Lung (tissue), 11 donors: ENCODE measurements at regions not wholly inside any gene's neighbourhood (a gene's known extent, or its start where the extent isn't known, plus 50 kb on each side); places are given as distances from the start of the nearest gene placed in this dataset.

ENCODE experiments used
- ATAC-seq: fragments of 200-7000 bp; cut with Tn5 transposase; one replicate; pipeline ENCODE4 v1.9.1; 2020; ENCODE audit warnings: moderate number of reproducible peaks; ENCODE audit not compliant: insufficient read depth, low FRiP score
- DNase-seq, 3 donors: peaks; one replicate each; pipeline ENCODE4 v3.0.0-alpha.2; 2013 to 2017
- H3K27ac ChIP-seq, 2 donors: one replicate each; pipeline ENCODE4 v1.5.1; 2013; ENCODE audit warnings: mild to moderate bottlenecking in 2 of 2, moderate library complexity in 2 of 2, control low read depth in 1 of 2, inconsistent platforms in 1 of 2, low read depth in 1 of 2, low read length in 1 of 2
- H3K27me3 ChIP-seq, 3 donors: one replicate each; pipeline ENCODE4 v1.5.1; 2013; ENCODE audit warnings: low read length in 2 of 3; ENCODE audit not compliant: control insufficient read depth in 3 of 3, insufficient read depth in 3 of 3
- H3K36me3 ChIP-seq, 4 donors: one replicate each; pipeline ENCODE4 v1.5.1; 2013; ENCODE audit warnings: low read length in 4 of 4, mild to moderate bottlenecking in 1 of 4, moderate library complexity in 1 of 4; ENCODE audit not compliant: control insufficient read depth in 4 of 4, insufficient read depth in 4 of 4
- H3K4me1 ChIP-seq, 5 donors: one replicate each; pipeline ENCODE4 v1.5.1; 2013; ENCODE audit warnings: low read length in 5 of 5, mild to moderate bottlenecking in 2 of 5, moderate library complexity in 1 of 5; ENCODE audit not compliant: control insufficient read depth in 5 of 5, insufficient read depth in 5 of 5
- H3K4me3 ChIP-seq: one replicate; pipeline ENCODE4 v1.5.1; 2013; ENCODE audit warnings: mild to moderate bottlenecking, control low read depth, moderate library complexity
- H3K9ac ChIP-seq, 2 donors: one replicate each; pipeline ENCODE4 v1.5.1; 2013; ENCODE audit warnings: low read length in 2 of 2, control low read depth in 1 of 2; ENCODE audit not compliant: insufficient read depth in 1 of 2
- H3K9me3 ChIP-seq, 4 donors: one replicate each; pipeline ENCODE4 v1.5.1; 2013; ENCODE audit warnings: low read length in 3 of 4, mild to moderate bottlenecking in 1 of 4, moderate library complexity in 1 of 4; ENCODE audit not compliant: control insufficient read depth in 4 of 4, insufficient read depth in 3 of 4
- WGBS, 2 donors: extraction: QIAGEN DNeasy Blood & Tissue Kit; methylation state at CpG; one replicate each; pipeline ENCODE4 v1.1.7; 2013; 5-methylcytosine and 5-hydroxymethylcytosine counted together
- TF ChIP-seq, protein P1 (sequence below): IDR thresholded peaks from 2 replicates; pipeline ENCODE4 v1.5.1; 2012; ENCODE audit warnings: mild to moderate bottlenecking; ENCODE audit errors: control extremely low read depth, extremely low read depth
- donor health status: control.
- donor health status: control.
- donor health status: Bipolar disorder and iron deficiency.
- donor health status: healthy.
- donor health status: DM: yes; HTN: yes; CAD: no.

DNA sequence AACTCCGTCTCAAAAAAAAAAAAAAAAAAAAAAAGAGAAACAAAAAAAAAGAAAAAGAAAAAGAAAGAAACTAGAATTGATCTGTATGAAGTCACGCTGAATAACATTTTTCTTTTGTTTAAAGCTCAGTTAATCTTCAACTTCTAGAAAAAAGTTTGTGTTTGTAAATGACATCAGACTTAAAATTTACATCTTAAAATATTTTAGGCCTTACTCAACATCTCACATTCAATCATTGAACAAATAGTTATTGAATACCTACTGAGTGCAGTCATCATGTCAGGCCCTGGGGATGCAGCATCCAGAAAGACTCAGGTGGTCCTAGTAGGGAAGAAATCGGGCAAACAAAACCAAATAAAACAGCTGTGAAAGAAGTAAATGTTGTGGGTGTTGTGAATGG, 292.3 kb upstream of the FANCL start:
- no peaks in the 10 kb centered on the region for H3K9me3 ChIP-seq
- TF ChIP-seq, protein P1, sequence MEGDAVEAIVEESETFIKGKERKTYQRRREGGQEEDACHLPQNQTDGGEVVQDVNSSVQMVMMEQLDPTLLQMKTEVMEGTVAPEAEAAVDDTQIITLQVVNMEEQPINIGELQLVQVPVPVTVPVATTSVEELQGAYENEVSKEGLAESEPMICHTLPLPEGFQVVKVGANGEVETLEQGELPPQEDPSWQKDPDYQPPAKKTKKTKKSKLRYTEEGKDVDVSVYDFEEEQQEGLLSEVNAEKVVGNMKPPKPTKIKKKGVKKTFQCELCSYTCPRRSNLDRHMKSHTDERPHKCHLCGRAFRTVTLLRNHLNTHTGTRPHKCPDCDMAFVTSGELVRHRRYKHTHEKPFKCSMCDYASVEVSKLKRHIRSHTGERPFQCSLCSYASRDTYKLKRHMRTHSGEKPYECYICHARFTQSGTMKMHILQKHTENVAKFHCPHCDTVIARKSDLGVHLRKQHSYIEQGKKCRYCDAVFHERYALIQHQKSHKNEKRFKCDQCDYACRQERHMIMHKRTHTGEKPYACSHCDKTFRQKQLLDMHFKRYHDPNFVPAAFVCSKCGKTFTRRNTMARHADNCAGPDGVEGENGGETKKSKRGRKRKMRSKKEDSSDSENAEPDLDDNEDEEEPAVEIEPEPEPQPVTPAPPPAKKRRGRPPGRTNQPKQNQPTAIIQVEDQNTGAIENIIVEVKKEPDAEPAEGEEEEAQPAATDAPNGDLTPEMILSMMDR = no peak
- DNase-seq = no peak

DNA sequence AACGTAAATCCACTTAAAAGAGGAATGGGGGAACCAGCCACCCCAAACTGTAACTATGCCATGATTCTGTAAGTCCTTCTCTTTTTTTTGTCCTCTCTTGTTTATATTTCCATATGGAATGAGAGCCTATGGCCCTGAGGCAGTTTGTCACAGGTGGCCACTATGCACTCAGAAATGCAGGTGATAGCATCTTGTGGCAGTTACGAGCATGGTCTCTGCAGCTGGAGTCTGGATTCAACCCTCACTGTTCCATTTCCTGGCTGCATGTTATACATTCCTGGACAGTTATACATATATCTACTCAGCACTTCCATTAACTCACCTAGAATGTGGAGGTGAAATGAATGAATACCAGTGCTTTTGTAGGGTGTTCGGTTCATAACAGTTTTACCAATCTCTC, 291.5 kb upstream of the FANCL start:
- no peaks in the 10 kb centered on the region for H3K36me3 ChIP-seq
- no peak overlapping the region for H3K4me3 ChIP-seq
- ATAC-seq (no peak), DNase-seq (no peak)
- no peak overlapping the region for H3K27ac ChIP-seq
- TF ChIP-seq, protein P1 = no peak
- no peaks in the 10 kb centered on the region for H3K27me3 ChIP-seq
- H3K9me3 ChIP-seq = no peaks in the 10 kb centered on the region
- peaks cover 0 to 3% (median 0%) of the 10 kb centered on the region in 5 donors for H3K4me1 ChIP-seq
- H3K9ac ChIP-seq = no peak overlapping the region
- 93 to 94% methylated on average over 3 of the region's 3 CpGs for WGBS, 2 donors

More for the DNA sequence above, 292.3 kb upstream of the FANCL start:
- Histone ChIP-seq H3K4me1 (peaks cover 0 to 3% (median 0%) of the 10 kb centered on the region in 5 donors), H3K4me3 (no peak overlapping the region), H3K9ac (no peak overlapping the region), H3K27ac (no peak overlapping the region), H3K36me3 (no peaks in the 10 kb centered on the region), H3K27me3 (no peaks in the 10 kb centered on the region)
- ATAC-seq = no peak
- WGBS, 2 donors = 91 to 95% methylated on average over 3 of the region's 3 CpGs

DNA sequence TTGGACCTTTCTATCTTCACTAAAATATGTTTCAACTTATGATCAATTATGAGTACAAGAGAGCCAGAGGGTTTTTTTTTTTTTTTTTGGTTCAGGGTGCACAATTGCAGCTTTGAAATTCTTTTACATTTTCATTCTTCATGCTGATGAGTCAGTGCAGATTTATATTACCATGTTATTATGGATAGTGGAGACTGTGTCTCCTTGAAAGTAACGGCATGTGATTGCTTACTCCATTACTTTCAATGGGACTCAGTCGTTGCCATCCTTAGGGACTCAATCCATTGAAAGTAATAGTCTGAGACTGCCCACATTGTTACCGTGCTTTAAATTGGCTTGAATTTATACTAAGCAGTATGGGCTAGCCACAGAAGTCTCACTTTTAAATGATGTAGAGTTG, 286.5 kb upstream of the FANCL start:
- ATAC-seq (no peak), DNase-seq (no peak)
- Histone ChIP-seq H3K9ac (no peak overlapping the region), H3K27ac (no peak overlapping the region), H3K4me3 (no peak overlapping the region), H3K9me3 (no peaks in the 10 kb centered on the region), H3K4me1 (no peaks in the 10 kb centered on the region), H3K36me3 (no peaks in the 10 kb centered on the region), H3K27me3 (no peaks in the 10 kb centered on the region)
- TF ChIP-seq, protein P1 = no peak
- WGBS, 2 donors = 84 to 91% methylated on average over 3 of the region's 3 CpGs
